ENCODE measurements at regions not wholly inside any gene's neighbourhood (a gene's known extent, or its start where the extent isn't known, plus 50 kb on each side); places are given as distances from the start of the nearest gene placed in this dataset.

DNA sequence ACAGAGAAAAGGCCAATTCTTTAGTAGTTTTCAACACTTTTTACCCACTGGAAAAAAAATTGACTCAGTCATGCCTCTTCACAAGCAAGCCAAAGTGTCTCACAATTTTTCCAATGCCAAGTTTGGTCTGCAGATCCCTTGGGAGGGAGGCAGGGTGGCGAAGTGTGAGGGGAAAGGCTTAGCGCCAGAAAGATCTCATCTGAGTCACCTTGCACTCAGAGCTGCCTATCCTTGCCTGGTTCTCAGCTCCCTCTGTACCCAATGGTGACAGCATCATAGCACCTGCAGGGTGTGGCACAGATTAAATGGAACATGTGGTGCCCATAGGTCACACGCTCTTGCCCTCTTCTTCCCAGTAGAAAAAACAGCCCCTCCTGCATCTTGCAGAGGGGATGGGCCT lies 55.2 kb upstream of the GYPC start:
- no peak overlapping the region for H3K4me3 Mint-ChIP-seq
- peaks cover 3% of the 10 kb centered on the region for H3K36me3 Mint-ChIP-seq (ENCODE audit: low read depth)
- no peaks in the 10 kb centered on the region for H3K27me3 Mint-ChIP-seq
- no peak overlapping the region for H3K27ac Mint-ChIP-seq
- DNase-seq = no peak
- peaks cover 43% of the 10 kb centered on the region for H3K9me3 Mint-ChIP-seq
- H3K4me1 Mint-ChIP-seq (ENCODE audit: low read depth) = no peaks in the 10 kb centered on the region

DNA sequence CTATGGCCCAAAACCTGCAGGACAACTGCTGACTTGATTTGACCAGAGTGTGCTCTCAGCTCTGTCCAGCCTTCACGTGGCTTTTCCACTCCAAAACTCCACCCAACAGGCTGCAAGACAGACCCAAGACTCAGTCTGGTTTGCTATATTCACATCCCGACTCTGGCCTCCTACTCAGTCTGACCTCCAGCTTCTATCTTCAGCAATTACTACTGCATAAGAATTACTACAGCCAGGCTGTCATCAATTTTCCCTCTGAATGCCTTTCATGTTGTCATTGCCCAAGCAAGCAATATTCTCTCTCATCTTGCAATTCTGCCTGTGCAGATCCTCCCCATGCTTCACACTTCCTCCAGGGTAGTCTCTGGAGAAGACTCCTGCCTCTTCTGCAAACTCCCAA lies 53.6 kb upstream of the GYPC start:
- H3K4me3 Mint-ChIP-seq = no peak overlapping the region
- DNase-seq = no peak
- no peaks in the 10 kb centered on the region for H3K4me1 Mint-ChIP-seq (ENCODE audit: low read depth)
- peaks cover 53% of the 10 kb centered on the region for H3K9me3 Mint-ChIP-seq
- H3K27me3 Mint-ChIP-seq = no peaks in the 10 kb centered on the region
- no peak overlapping the region for H3K27ac Mint-ChIP-seq
- H3K36me3 Mint-ChIP-seq (ENCODE audit: low read depth) = peaks cover 3% of the 10 kb centered on the region
